ENCODE measurements at regions not wholly inside any gene's neighbourhood (a gene's known extent, or its start where the extent isn't known, plus 50 kb on each side); places are given as distances from the start of the nearest gene placed in this dataset.
"Not testable (repeated sequence)": the region's sequence is repeated elsewhere in the genome, so short reads cannot be mapped to it uniquely, and the experiment has no call there.

DNA sequence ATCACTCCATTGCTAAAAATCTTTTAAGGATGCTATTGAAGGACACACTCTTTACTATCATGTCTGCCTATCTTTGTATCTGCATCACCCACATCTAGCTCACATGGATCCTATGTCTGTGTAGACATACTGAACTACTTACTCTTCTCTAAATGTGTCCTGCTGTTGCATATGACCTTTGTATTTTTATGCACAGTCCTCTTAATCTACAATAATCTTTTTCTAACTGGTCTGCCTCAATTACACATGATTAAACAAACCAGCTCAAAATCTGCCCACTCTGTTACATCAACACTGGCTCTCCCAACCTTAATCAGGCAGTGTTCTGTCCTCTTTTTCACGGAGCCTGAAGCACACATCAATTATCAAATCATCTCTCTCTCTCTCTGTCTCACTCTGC is 316.3 kb upstream of the MGAT4C start:
- no peak for DNase-seq (ENCODE audit: low spot score)

GRCh38 chr12:86565038-86565437 is 308.8 kb upstream of the MGAT4C start:
- DNase-seq (ENCODE audit: low spot score) = no peak

DNA sequence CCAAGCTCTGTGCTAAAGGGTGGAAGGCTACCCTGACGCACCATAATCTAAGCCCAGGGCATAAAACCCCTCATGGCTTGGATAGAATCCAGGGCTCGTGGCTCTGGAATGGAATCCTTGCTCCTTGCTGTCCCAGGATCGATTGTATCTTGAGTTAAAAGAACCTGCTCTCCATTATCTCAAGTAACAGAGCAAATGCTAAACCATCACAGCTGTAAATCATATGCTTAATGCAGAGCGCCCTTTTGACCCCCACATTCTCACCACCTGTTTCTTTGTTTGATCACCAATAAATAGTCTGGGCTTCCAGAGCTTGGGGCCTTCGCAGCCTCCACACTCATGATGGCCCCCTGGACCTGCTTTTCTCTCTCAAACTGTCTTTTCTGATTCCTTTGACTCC is 299.3 kb upstream of the MGAT4C start:
- not testable (repeated sequence) for DNase-seq (ENCODE audit: low spot score)

GRCh38 chr12:86551146-86551571 is 295.0 kb upstream of the MGAT4C start:
- DNase-seq (ENCODE audit: low spot score) = no peak

DNA sequence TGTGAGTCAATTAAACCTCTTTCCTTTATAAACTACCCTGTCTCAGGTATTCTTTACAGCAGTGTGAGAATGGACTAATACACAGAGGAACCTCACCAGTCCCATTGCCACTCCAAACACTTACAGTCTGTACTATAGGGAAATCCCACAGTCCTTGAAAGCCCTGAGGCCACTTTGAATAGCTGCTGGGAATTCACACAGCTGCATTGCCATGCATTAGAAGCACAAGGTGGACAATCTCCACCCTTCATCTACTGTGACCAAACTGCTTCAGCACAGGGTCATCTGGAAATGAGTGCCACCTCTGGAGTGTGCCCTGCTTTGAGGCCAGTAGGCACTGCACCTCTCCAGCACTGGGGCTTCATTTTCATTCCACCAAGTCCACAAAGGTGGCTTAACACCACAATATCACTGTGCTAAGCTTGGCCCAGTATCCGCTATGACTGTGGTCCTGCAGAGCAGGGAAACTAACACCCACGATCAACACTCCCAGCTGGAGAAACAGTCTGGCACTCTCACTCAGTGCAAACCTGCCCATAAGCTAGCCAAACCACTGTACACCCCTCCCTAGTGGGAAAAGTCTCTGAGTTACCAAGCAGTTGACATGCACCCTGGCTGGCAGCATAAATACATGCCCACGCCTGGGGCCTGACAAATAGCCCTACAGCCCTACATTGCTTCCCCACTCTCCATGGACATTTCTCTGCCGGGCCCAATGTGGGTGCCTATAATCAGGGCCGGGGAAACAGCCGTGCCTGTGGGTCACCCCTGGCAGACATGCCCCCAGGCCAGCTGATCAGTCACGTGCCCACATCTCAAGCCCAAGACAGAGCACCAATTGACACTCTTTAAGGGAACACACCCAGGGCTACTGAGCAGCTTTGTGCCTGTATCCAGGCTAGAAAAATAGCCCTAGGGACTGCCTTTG is 294.3 kb upstream of the MGAT4C start:
- DNase-seq (ENCODE audit: low spot score) = no peak

GRCh38 chr12:86543716-86544115 is 287.5 kb upstream of the MGAT4C start:
- DNase-seq (ENCODE audit: low spot score) = no peak

DNA sequence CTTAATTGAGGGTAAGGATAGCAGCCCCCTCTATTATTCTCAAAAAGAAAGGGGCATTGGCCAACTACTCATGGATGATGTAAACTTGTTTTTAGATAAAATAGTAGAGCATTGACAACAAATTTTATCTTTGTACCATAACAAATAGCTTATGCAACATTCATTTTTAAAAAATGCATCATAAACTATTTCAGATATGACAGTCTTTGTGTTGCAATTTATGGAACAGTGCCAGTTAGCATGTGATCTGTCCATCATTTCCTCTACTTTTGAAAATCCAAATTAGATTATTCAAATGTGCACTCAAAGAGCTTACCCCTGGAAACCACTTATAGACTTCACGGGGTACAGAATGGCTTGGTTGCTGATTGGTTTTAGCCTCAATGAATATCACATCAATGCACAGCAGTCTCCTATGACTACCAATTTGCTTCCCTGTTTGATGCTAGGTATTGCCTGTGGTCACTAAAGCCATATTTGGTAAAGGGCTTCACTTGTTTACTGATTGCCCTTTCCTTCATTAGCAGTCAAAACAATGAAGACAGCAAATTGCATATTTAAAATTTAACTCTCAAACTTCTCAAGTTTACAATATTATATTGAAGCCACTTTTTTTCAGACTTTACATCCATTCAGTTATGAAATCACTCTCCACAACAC is 274.9 kb upstream of the MGAT4C start:
- no peak for DNase-seq (ENCODE audit: low spot score)

DNA sequence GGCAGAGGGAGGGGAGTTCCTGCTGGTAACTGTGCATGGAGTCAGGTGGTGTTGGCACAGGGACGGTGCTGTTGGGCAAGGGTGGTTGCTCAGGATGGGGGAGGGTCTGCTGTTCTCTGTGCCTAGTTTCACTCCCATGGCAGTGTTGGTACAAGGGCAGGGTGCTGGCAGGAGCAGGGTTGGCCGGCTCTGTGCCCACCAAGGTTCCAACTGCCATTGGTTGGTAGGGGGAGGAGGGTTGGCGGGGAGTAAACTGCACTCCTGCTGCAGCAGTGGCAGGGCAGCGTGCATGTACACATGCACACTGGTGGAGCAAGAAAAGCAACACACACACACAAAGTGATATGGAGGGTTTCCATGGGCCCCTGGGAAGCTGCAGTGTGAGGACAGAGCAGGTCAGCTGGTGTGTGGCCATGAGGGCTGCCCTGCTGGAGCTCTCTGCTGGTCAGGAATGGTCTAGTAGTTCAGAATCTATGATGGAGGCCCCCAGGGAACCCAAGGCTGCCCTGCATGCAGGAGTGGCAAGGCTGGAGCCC is 269.9 kb upstream of the MGAT4C start:
- DNase-seq (ENCODE audit: low spot score) = no peak

- no peak for DNase-seq (ENCODE audit: low spot score)
Observed at GRCh38 chr12:86523844-86524243, 267.7 kb upstream of the MGAT4C start.

DNA sequence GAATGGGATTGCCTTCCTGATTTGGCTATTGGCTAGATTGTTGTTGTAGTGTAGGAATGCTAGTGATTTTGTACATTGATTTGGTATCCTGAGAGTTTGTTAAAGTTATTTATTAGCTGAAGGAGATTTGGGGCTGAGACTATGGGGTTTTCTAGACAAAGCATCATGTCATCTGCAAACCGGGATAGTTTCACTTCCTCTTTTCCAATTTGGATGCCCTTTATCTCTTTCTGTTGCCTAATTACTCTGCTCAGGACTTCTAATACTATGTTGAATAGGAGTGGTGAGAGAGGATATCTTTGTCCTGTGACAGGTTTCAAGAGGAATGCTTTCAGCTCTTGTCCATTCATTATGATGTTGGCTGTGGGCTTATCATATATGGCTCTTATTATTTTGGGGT is 265.7 kb upstream of the MGAT4C start:
- no peak for DNase-seq (ENCODE audit: low spot score)

DNA sequence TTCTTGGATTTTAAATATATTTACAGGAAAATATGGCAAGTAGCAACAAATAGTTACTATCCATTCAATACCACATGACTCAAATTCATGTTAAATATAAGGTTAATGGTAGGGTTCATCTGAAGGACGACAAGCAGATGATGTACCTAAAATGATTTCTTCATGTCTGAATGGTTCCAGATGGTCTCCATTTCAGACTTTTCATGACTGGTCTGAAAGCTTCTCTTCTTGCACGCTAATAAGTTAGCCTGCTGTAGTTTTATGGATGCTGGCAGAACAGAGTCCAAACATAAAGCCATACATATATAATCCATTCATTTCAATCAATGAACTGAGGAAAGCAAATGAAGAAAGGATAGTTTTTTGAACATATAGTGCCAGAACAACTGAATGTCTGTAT is 257.0 kb upstream of the MGAT4C start:
- no peak for DNase-seq (ENCODE audit: low spot score)

GRCh38 chr12:86496595-86496994 is 240.4 kb upstream of the MGAT4C start:
- DNase-seq (ENCODE audit: low spot score) = no peak

GRCh38 chr12:86484473-86484872 is 228.3 kb upstream of the MGAT4C start:
- no peak for DNase-seq (ENCODE audit: low spot score)

DNA sequence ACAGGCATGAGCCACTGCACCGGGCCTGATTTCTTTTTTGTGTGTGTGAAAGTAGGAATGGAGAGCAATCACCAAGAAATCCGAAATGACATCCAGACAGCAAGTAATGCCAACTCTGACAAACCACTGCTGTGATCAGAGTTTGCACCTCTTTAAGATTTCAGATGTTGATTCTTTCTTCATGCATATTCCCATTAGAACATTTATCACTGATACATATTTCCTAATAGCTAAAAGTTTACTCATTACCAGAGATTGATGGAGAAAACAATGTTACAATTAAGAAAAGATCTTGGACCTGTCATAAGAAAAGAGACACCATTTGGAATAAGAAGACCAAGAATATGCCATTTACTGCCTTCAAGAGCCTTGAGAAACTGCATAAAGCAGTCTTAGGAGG is 217.0 kb upstream of the MGAT4C start:
- no peak for DNase-seq (ENCODE audit: low spot score)

DNA sequence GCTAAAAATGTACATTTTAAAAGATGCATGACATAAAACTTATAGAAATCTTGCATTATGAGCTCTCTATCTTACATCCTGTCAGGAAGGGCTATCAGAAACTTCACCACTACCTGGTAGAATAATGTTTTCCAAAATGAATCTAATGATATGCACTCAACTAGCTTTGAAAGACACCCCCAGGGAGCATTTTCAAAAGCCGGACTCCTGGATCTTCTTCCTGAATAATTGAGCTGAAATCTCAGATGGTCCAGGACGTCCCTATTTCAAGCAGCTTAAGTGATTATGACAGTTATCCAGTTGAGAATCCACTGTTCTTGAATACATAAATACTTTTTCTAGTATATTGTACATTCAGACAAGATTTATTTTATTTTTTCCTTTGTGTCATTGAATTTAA is 200.6 kb upstream of the MGAT4C start:
- no peak for DNase-seq (ENCODE audit: low spot score)

GRCh38 chr12:86456241-86456640 is 200.1 kb upstream of the MGAT4C start:
- no peak for DNase-seq (ENCODE audit: low spot score)

- no peak for DNase-seq (ENCODE audit: low spot score)
Observed at GRCh38 chr12:86445356-86445755, 189.2 kb upstream of the MGAT4C start.

GRCh38 chr12:86435053-86435452 is 178.9 kb upstream of the MGAT4C start:
- DNase-seq (ENCODE audit: low spot score) = no peak

GRCh38 chr12:86429824-86430223 is 173.6 kb upstream of the MGAT4C start:
- DNase-seq (ENCODE audit: low spot score) = no peak

GRCh38 chr12:86421333-86421732 is 165.1 kb upstream of the MGAT4C start:
- DNase-seq (ENCODE audit: low spot score) = no peak

DNA sequence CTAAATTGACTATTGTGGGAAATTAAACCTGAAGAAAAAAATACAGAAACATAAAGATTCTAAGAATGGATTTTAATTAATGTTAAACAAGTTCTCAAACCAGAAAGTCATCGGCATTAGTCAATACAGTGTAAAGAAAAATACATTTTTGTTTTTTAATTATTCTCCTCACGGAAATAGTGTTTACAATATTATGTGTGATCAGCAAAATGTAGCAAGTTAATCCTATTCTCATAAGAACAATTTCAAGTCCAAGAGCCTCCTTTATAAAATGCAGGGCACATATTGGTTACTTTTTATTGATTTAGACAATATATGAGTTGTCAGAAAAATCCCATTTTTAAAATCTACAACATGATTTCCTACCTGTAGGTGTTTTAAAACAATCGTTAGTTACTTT is 158.0 kb upstream of the MGAT4C start:
- DNase-seq (ENCODE audit: low spot score) = no peak

- no peak for DNase-seq (ENCODE audit: low spot score)
Observed at GRCh38 chr12:86411710-86412109, 155.5 kb upstream of the MGAT4C start.

GRCh38 chr12:86407620-86408208 is 151.5 kb upstream of the MGAT4C start:
- DNase-seq (ENCODE audit: low spot score) = no peak
